ENCODE measurements at regions not wholly inside any gene's neighbourhood (a gene's known extent, or its start where the extent isn't known, plus 50 kb on each side); places are given as distances from the start of the nearest gene placed in this dataset.

DNA sequence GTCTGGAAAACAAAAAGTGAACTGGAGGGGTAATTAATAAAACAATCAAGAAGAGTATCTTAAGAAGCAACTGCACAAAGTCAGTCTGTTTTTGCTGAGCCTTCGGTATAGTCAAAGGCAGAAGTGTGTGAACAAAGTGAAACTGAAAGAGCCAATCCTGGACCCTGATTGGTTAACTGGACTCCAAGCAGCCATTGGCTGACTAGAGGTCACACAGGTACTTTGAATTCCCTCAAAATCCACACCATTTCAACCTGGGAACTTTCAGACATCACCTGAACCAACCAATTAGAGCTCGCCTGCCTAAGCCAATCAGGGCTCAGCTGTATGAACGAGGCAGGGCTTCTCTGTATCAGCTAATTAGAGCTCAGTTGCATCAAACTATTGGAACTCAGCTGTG lies 286.7 kb downstream of the TLE4 start:
- Histone ChIP-seq H3K27me3 (no peaks in the 10 kb centered on the region), H3K4me1 (no peaks in the 10 kb centered on the region), H3K4me3 (no peak overlapping the region), H3K9me3 (no peaks in the 10 kb centered on the region), H3K27ac (no peak overlapping the region), H3K36me3 (no peaks in the 10 kb centered on the region)
- TF ChIP-seq POLR2A (IDR thresholded peaks at IDR 0.05) = no peak
- TF ChIP-seq, protein P1, sequence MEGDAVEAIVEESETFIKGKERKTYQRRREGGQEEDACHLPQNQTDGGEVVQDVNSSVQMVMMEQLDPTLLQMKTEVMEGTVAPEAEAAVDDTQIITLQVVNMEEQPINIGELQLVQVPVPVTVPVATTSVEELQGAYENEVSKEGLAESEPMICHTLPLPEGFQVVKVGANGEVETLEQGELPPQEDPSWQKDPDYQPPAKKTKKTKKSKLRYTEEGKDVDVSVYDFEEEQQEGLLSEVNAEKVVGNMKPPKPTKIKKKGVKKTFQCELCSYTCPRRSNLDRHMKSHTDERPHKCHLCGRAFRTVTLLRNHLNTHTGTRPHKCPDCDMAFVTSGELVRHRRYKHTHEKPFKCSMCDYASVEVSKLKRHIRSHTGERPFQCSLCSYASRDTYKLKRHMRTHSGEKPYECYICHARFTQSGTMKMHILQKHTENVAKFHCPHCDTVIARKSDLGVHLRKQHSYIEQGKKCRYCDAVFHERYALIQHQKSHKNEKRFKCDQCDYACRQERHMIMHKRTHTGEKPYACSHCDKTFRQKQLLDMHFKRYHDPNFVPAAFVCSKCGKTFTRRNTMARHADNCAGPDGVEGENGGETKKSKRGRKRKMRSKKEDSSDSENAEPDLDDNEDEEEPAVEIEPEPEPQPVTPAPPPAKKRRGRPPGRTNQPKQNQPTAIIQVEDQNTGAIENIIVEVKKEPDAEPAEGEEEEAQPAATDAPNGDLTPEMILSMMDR (IDR thresholded peaks at IDR 0.05 in 4 of 5, conservative IDR thresholded peaks at IDR 0.05 in 1 of 5) = no peak
- ATAC-seq = no peak
- in situ Hi-C loops (cut with MboI; ENCODE audit: low sequenced_read_pairs in 4 of 4) = no loop called here
- intact Hi-C loops (cut with DNase I; ENCODE audit: low total_unique reads) = no loop called here
- DNase-seq = no peak

DNA sequence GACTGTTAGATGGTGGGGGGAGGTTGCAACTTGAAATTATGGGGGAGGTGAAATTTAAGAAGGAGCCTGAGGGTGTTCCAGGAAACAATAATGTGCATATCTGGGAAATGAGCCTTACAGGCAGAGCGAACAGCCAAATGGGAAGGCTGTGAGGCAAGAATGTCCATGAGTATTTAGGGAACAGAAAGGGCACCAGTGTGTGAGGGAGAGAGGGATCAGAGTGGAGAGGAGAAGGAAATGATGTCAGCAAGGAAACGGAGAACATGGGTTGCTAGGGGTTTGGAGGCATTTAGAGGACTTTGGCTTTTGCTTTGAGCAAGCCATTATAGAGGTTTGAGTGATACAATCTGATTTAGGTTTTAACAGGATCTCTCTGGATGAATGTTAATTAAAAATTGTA lies 285.4 kb downstream of the TLE4 start:
- H3K36me3 ChIP-seq = no peaks in the 10 kb centered on the region
- no peaks in the 10 kb centered on the region for H3K4me1 ChIP-seq
- no peak overlapping the region for H3K4me3 ChIP-seq
- in situ Hi-C loops (cut with MboI; ENCODE audit: low sequenced_read_pairs in 4 of 4) (no loop called here), intact Hi-C loops (cut with DNase I; ENCODE audit: low total_unique reads) (no loop called here)
- TF ChIP-seq, protein P1 (IDR thresholded peaks at IDR 0.05 in 4 of 5, conservative IDR thresholded peaks at IDR 0.05 in 1 of 5) = no peak
- TF ChIP-seq POLR2A (IDR thresholded peaks at IDR 0.05) = no peak
- ATAC-seq (no peak), DNase-seq (no peak)
- no peaks in the 10 kb centered on the region for H3K9me3 ChIP-seq
- no peaks in the 10 kb centered on the region for H3K27me3 ChIP-seq
- no peak overlapping the region for H3K27ac ChIP-seq

DNA sequence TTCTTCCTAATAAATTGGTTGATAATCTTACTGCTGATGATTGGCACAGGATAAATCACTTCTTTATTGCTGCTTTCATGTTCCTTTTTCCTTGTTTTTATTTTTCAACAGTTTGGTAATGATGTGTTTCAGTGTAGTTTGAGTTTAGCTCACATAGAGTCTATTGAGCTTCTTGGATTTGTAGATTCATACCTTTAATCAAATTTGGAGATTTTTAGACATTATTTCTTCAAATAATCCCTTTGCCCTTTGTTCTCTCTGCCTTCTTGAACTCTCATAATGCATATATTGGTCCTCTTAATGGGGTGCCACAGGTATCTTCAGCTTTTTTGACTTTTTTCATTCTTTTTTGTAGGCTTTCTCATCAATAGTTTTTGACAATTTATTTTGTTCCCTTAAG lies 275.3 kb downstream of the TLE4 start:
- TF ChIP-seq, protein P1 (IDR thresholded peaks at IDR 0.05 in 4 of 5, conservative IDR thresholded peaks at IDR 0.05 in 1 of 5) = no peak
- no peak for TF ChIP-seq POLR2A (IDR thresholded peaks at IDR 0.05)
- intact Hi-C loops (cut with DNase I; ENCODE audit: low total_unique reads) (no loop called here), in situ Hi-C loops (cut with MboI; ENCODE audit: low sequenced_read_pairs in 4 of 4) (no loop called here)
- H3K27me3 ChIP-seq = no peaks in the 10 kb centered on the region
- H3K36me3 ChIP-seq = no peaks in the 10 kb centered on the region
- H3K27ac ChIP-seq = no peak overlapping the region
- peaks cover 0 to 4% of the 10 kb centered on the region in 2 donors for H3K4me1 ChIP-seq
- DNase-seq (no peak), ATAC-seq (no peak)
- H3K9me3 ChIP-seq = peaks cover 0 to 12% (median 0%) of the 10 kb centered on the region in 3 donors
- H3K4me3 ChIP-seq = no peak overlapping the region

DNA sequence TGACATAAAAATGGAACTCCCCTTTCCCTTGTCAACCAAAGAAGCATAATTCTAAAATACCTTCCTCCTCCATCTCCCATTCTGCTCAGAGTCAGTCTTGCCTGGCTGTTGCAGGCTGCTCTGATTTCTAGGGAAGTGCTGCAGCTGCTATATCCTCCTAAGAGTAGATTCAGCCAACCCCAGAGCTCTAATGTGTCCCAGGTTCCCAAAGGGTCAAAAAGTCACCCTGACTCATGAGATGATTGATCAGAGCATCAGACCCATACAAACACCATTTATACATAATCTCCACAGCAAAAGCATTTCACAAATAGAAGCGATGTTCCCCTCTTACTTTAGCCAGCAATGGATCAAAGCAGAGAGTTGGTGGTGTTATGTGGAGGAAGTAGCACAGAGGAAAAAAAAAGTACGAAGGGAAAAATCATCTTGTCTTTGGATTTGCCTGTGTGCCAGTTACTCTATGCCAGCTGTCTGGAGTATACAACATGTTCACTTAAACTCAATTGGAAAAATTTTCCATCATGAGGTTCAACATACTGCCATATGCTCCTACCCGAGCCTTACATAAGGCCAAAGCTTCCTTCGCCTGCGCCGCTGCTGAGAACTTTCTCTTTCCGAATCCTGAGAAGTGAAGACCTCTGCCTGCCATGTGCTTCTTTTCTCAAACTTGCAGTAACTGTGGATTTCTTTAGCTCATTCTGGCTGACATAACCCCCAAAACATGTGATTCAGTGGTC lies 258.0 kb downstream of the TLE4 start:
- in situ Hi-C loops (cut with MboI; ENCODE audit: low sequenced_read_pairs in 4 of 4) (no loop called here), intact Hi-C loops (cut with DNase I; ENCODE audit: low total_unique reads) (no loop called here)
- H3K9me3 ChIP-seq = no peaks in the 10 kb centered on the region
- ATAC-seq = no peak
- TF ChIP-seq POLR2A (IDR thresholded peaks at IDR 0.05) = no peak
- TF ChIP-seq, protein P1 (IDR thresholded peaks at IDR 0.05 in 4 of 5, conservative IDR thresholded peaks at IDR 0.05 in 1 of 5) = no peak
- no peaks in the 10 kb centered on the region for H3K36me3 ChIP-seq
- no peak for DNase-seq
- H3K4me3 ChIP-seq = no peak overlapping the region
- no peaks in the 10 kb centered on the region for H3K4me1 ChIP-seq
- H3K27ac ChIP-seq = no peak overlapping the region
- H3K27me3 ChIP-seq = no peaks in the 10 kb centered on the region

DNA sequence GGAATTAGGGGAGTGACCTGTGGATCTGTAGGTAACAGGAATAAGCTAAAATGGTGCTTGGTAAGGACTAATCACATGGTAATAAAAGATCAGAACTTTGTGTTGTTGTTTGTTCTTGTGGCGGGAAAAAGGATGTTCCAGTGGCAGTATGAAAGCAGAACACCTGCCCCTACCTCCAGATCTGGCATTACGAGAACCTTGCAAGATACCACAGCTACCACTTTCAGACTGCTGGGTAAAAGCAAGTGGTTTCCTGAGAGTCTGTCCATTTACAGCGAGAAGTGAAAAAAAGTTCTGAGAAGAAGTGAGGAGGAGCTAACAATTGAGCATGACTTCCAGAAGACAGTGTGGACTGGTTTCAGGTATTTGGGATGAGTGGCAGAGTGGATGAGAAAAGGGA lies 252.5 kb downstream of the TLE4 start:
- H3K9me3 ChIP-seq = no peaks in the 10 kb centered on the region
- no peak overlapping the region for H3K27ac ChIP-seq
- no peak overlapping the region for H3K4me3 ChIP-seq
- no peaks in the 10 kb centered on the region for H3K4me1 ChIP-seq
- H3K36me3 ChIP-seq = no peaks in the 10 kb centered on the region
- TF ChIP-seq, protein P1 (IDR thresholded peaks at IDR 0.05 in 4 of 5, conservative IDR thresholded peaks at IDR 0.05 in 1 of 5) = no peak
- no peak for TF ChIP-seq POLR2A (IDR thresholded peaks at IDR 0.05)
- ATAC-seq = no peak
- intact Hi-C loops (cut with DNase I; ENCODE audit: low total_unique reads) = no loop called here
- no peak for DNase-seq
- no peaks in the 10 kb centered on the region for H3K27me3 ChIP-seq
- in situ Hi-C loops (cut with MboI; ENCODE audit: low sequenced_read_pairs in 4 of 4) = no loop called here
